ENCODE measurements at regions not wholly inside any gene's neighbourhood (a gene's known extent, or its start where the extent isn't known, plus 50 kb on each side); places are given as distances from the start of the nearest gene placed in this dataset.
"Not testable (repeated sequence)": the region's sequence is repeated elsewhere in the genome, so short reads cannot be mapped to it uniquely, and the experiment has no call there.

DNA sequence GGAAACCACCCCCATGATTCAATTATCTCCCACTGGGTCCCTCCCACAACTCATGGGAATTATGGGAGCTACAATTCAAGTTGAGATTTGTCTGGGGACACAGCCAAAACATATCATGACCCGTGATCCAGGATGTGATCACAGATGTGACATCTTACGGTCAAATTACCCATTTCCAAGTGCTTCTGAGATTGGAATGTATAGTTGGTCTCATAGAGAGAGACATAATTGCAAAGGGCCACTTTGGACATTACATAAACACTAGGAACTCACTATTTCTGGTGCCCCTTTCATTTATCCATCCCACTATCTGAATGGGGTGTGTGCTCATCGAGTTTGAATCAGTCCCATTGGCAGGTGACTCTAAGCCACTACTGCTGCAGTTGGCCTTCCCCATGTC, 204.5 kb downstream of the PHLDA1 start:
- no peak for DNase-seq

DNA sequence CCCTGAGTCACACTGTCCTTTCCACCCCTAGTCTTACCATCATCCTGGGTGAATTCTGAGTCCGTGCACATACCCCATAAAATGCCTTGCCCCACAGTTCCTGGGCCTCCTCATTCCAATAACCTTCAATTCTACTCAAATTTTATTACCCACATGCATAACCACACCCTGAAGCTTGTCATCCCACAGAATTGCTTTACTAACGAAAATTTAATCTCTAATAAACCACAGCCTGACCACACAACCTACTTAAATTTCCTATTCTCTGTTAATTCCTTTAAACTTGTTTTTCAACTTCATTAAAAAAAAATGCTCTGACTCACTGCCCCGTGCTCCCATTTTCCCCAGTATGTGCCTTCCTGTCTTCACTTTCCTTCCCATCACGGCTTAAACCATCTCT, 205.9 kb downstream of the PHLDA1 start:
- DNase-seq = no peak

DNA sequence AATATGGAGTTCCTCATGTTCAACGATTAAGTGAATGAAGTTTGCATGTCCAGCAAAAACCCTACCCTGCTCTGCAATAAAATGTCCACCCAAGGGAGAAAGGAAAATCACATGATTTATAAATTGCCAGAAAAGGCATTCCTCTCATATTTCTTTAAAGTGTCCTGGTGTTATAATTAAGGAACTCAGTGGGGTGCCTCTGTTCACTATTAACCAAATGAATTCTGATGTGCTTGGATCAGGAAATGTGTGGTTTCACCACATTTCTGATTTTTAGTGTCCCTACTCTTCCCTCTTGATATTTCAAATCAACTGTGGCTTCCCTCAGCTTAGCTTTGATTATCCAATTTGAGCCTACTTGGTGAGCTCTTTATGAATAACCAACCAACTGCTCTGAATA, 208.1 kb downstream of the PHLDA1 start:
- DNase-seq = no peak

DNA sequence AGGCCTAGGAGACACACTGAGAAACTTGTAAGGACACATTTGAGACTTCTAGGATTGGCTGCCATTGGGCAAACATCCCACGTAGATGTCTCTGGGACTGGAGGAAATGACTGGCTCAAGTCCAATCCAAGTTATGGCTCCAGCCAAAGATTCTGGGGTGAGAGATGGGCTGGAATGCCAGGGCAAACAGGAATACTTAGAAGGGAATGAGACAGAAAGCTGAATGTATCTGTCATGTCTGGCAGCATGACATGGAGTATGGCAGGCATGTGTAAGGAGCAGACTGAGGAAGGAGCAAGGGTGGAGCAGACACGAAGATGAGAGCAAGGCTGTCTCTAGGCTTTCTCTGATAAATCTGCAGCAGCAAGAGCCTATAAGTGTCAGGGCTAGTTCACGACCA, 209.2 kb downstream of the PHLDA1 start:
- DNase-seq = no peak

DNA sequence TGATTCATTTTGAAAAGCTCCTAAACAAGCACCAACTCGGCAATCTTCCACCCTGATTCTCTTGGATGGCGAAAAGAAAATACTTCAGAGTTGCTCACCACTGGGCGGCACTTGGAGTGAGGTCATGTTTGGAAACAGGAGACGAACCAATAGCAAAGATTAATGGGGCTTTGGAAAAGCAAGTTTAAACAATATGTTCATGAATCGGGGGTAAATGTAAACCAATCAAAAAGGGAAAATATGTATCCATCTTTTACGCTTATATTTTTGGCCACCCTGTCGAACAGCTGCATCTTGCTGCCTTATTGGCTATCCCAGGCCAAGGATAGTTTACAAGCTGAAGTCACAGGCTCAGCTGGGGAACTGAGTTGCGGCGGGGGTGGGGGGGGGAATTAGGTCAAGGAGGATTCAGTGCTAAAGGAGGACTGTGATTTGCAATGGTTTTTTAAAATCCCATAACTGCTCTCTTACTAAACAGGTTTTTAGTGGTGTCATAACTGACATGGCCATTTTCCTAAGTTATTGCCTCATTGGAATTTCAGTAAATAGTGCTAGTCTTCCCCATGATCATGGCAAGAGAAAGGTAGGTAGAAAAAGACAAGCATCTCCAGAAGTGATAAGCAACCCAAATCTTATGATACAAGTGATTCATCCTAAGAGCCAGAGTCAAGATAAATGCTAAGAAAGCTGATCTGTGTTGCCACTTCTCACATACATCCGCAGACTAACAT, 210.6 kb downstream of the PHLDA1 start:
- DNase-seq = no peak

DNA sequence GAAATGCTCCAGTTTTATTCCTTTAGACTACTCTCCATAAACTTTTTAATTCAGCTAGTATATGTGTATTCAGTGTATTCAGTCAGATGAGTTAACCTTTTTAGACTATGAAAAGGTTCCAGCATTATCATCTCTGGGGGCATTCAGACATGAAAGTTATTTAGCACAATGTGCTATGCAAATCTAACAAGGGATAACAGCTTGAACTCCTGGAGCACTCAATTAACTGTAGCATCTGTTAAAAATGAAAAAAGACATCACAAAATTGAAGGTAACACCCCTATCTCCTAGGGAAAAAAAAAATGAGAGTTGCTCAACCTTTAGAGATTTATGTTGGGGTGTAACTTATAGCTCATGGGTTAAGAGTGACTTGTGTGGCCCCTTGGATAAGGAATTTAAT, 211.5 kb downstream of the PHLDA1 start:
- no peak for DNase-seq

DNA sequence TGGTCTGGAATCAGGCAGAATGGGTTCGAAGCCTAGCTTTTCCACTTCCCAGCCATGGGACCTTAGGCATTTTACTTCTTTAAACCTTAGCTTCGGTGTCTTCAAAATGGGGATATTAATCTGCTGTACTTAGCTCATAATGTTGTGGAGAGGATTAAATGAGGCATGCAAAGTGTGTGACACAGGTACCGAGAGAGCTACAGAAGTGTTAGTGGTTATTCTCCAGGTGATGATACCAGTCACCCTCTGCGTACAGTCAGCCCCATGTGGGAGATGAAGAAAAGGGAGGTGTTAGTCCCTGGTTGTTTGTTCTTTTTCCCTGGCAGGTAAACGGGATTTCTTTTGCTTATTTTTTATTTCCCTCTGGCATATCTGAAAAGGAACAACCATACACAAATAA, 212.1 kb downstream of the PHLDA1 start:
- DNase-seq = no peak

DNA sequence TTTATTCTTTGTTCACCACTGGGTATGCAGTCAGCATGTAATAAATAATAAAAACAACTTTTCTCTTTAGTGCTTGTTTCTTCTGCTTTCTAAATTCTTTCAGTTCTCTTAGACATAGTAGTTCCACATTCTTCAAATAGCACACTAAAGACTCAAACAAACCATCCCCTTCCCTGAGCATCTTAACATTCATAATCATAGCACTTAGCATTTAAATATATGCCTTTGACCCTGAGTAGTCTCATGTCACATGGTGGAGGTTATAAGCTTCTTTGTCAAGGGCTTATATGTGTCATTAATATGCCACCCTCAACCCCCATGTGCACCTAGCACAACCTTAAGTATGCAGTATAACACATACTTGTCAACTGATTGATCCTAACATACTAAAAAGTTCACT, 212.7 kb downstream of the PHLDA1 start:
- DNase-seq = no peak

DNA sequence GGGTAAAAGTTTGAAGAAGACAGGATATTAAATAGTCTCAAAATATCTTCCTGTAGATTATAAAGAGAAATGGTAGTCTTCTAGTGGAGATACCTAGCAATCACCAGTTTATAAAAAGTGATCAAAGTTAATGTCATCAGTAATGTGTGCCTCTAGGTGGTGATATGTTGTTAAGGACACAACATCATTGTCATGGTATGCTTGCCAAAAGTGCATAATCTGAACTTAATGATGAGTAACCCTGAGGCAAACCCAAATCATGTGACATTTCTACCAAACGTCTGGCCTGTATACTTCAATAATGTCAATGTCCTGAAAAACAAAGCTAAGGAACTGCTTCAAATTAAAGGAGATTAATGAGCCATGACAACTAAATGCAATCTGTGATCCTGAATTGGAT, 214.7 kb downstream of the PHLDA1 start:
- no peak for DNase-seq

DNA sequence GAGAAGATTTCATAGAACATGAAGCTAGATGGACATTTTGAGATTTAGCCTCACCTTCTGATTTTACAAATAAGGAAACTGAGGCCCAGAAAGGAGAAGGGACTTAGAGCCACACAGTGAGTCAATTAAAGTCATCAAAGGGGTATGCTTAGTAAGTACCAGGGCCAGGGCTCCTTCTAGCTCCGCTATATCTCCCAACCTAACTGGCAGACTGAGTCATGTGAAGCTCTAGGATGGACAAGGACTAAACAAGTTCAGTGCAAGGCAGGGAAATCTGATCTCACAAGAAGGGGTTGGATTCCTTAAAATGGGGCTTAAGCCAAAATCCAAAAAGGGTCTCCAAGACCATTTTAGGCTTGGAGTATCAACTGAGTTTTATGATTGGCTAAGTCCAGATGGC, 215.8 kb downstream of the PHLDA1 start:
- no peak for DNase-seq

DNA sequence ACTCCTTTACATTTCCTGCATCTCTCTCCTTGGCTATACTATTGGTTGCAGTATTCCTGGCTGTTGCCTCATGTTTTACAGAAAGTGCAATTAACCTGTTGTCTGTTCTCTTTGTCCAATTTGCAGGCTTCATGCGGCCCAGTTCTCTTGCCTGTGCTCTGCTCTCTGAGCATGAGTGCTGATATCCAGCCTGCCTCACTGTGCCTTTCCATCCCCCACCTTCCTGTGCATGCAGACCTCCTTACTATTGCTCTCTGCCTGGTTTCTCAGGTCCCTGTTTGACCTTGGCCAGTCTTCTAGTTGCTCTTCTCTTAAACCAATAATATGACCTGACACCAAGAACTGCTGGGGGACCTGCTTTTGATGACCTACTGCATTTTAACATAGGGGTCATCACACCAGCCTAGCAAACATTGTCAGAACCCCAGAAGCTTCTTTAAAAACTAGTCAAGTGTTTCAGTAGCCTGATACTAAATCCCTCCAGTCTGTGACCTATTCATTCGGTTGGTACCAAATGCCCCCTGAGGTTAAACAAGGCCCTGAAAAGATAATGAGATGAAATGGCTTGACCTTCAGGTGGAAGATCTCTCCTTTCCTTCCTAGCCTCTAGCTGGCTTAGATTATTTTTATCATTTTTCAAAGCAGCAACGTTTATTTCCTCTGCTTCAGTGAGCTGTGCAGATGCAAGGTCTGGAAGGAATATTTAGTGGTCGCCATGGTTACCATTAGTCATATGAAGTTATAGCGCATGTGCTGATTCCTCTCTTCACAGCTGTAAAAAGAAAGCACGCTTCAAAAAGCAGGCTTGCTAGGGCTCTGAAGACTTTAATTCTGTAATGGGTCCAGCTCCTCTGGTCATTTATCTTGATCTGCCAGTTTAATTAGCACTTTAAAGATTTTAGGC, 216.5 kb downstream of the PHLDA1 start:
- peak; percentile 13 for DNase-seq

DNA sequence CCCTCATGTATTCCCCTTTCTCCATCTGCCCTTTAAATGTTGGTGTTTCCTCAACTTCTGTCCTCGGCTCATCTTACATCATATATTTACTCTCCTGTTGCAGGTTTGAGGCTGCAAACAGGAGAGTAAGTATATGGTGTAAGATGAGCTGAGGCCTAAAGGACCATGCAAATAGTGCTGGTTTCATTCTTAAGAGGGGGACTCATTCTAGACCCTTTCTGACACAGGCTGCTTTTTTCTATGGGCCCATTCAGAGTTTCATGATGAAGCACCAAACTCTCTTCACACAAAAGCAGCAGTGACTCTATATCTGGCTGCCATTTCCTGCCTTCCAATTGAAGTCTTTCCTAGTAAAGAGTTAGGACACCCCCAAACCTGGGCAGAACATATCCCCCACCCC, 218.5 kb downstream of the PHLDA1 start:
- DNase-seq = no peak

DNA sequence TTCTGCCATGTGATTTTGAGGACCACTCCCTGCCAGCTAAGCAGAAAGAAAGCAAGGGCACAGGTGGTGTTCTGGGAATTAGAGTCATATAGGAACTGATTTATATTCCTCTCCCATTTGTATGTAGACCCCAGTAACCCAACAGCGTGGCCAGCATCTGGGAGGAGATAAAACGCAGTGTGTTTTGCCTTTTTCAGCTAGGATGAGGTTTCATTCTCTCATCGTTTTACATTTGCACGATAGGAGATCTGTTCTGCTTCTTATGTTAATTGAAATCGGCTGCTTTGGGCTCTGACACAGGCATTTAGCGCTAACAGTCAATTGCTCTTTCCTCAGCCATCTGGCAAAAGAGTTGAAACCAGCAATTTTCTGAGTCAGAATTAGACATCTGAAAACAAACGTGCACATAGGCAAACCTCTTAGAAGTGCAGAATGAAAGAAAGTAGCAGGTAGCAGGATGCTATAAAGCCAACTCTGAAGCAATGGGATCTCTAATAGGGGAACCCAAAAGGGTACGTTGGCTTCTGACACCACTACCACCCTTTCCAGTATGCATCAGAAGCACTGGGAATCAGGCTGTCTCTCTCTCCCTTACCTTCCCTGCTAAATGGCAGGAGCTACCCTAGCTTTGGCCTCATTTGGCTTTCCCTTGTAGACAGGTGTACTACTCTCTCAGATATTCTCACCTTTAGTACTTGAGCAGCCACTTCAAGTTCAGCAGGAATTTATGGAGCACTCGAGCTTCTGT, 219.1 kb downstream of the PHLDA1 start:
- DNase-seq = no peak

DNA sequence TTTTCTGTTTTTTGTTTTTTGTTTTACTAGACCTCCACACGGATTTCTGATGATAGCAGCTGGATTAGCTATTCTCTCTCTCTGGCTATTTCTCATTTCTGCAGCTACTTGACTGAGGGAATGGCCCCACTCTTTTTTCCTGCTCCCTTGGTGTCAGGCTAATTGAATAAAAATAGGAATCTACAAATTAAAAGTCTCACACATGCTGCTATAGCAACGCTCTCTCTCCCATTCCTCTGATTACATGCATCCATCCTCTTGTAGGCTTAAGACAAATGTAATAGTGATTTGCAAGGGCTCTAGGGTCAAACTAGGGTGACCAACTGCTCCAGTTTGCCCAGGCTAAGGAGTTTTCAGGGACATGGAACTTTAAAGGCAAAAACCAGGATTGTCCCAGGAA, 221.8 kb downstream of the PHLDA1 start:
- no peak for DNase-seq

DNA sequence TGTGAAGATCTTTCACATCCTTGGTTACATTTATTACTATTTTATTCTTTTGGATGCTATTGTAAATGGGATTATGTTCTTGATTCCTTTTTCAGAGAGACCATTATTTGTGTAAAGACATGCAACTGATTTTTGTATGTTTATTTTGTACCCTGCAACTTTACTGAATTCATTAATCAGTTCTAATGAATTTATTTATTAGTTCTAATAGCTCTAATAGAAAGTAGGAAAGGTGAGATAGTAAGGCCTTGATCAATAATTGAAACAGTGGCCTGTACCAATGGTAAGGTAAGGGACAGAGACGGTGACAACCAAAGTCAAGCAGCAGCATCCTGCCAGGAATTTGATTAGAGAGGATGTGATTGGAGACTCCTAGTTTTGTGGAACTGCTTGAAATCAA, 224.1 kb downstream of the PHLDA1 start:
- no peak for DNase-seq

DNA sequence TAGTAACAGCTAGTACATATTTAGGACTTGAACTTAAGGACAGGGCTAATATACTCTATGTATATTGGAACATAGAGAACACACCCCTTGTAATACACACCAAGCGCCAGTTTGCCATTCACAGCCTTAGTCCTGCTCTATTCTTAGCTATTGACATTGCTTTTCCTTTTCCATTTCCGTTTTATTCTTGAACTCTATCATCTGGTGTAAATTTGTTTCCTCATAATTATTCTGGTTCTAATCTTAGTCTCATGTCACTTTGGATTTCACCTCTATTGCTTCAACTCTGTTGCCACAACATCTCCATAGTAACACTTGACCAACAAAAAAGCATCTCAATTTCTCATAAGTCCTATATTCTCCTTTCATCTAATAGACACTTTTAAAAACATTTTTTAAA, 225.7 kb downstream of the PHLDA1 start:
- no peak for DNase-seq

DNA sequence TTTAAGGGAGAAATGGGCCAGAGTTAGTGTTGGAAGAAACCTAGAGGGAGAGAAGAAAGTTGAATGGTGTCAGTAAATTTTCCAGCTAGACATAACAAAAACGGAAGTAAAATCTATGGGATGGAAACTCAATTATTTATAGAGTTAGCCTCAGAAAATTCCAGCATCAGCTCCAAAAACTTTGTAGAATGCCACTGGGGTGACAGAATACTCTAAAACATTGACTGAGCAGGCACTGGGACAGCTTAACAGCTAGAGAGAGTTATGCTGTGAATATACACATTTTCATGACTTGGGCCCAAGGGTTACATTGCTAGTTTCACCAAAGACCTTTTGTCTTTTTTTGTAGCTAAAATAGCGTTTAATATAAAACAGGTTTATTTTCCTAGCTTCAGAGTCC, 226.3 kb downstream of the PHLDA1 start:
- no peak for DNase-seq

DNA sequence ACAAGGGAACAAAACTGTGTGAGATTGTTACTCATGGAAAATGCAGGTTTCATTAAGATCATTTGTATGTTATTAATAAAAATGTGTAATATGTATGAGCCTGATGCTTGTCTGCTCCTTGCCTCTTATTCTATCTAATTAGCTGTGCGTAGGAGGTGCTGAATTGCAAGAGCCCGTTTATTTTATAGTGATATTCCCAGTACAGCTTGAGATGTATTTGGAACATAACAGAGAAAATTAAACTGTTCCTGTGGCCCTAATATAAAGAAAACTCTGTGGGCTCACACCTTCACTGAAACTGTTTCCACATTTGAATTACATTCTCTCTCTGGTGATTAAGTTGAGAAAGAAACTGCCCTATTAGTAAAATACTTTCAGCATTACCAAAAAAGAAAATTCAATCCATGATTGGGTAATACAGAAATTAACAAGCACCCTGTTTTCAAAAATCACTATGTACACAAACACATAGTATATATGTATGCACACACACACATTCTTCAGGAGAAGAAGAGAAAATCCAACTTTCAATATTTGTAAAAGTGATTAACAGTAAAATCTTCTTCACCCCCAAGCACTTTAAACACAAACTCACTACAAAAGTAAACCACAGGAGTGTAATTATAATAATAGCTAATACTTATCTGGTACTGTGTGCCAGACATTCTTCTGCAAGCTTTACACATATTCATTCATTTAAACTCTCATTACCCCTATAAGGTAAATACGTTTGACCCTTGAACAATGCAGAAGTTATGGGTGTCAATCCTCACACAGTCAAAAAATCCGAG, 233.2 kb downstream of the PHLDA1 start:
- no peak for DNase-seq

DNA sequence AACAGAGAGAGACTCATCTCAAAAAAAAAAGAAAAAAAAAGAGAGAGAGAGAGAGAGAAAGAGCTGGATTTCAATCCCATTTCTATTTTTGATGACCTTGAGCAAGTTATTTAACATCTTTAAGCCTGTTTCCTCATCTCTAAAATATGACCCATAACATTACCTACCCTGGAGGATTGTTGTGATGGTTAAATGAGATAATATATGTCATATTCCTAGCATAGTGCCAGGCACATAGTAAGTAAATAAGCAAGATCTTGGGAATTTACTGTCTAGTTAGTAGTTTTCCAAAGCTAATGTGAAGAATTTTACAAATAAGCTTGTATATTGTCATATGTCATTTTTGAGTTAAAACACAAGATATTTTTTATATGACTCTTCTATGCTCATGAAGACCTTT, 236.5 kb downstream of the PHLDA1 start:
- no peak for DNase-seq

DNA sequence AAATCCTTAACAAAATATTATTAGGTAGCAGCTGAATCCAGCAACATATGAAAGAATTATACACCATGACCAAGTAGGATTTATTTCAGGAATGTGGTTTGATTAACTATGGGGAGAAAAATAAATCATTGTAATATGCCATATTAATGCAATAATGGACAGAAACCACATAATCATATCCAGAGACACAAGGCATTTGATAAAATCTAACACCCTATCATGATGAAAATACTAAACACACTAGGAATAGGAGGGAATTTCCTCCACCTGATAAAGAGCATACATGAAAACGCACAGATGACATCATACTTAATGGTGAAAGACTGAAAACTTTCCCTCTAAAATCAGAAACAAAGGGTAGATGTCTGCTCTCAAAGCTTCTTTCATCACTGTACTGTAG, 238.9 kb downstream of the PHLDA1 start:
- no peak for DNase-seq

DNA sequence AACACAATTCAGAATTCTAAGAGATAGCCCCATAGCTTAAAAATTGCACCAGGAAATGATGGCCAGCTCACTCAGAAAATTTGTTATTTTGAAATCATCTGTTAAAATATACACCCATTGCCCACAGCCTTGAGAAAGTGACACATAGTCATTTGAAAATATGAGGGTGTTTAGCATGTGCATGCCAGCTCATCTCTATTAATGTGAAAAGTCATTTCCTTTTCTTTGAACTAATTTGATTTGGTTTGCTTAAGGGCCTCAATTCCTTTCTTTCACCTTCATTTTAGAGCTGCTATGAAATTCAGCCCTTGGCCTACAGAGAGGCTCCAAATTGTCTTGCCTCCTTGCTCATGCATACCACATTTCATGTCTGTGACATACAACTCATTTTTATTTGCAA, 241.4 kb downstream of the PHLDA1 start:
- no peak for DNase-seq

DNA sequence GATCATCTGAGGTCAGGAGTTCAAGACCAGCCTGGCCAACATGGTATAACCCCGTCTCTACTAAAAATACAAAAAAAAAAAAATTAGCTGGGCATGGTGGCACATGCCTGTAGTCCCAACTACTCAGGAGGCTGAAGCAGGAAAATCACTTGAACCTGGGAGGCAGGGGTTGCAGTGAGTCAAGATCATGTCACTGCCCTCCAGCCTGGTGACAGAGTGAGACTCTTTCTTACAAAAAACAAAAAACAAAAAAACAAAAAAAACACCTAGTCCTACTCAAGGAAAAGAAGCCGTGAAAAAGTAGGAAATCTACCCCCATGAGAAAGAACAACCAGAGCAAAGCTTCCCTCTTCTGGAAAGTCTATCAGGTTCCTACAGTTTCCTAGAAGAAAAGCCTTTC, 244.4 kb downstream of the PHLDA1 start:
- DNase-seq = not testable (repeated sequence)

DNA sequence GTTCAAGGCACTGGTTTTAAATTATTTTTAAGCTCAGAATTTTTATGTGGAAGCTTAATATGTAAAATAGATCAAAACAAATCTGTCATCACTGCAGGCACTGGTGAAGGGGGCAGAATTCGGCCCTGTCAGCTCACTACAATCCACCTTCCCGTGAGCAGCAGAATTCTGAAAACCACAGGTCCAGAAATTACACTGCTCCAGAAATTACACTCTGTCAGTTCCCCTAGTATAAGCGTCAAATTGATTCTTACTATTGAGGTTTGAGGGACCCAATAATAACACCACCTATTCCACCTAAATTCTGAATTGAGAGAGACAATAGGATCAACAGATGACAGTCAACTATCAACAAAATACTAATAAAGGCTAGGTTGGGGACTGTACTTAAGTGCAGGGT, 245.5 kb downstream of the PHLDA1 start:
- DNase-seq = no peak
